NCI-H2196 treated with DMSO at 0.1 percent for 48 hours (cell line): ENCODE measurements at regions not wholly inside any gene's neighbourhood (a gene's known extent, or its start where the extent isn't known, plus 50 kb on each side); places are given as distances from the start of the nearest gene placed in this dataset.

Experiments
- DNase-seq: peaks from one replicate; lab custom pipeline; 2025; ENCODE audit not compliant: unreplicated experiment; lab: John Stamatoyannopoulos, UW

DNA sequence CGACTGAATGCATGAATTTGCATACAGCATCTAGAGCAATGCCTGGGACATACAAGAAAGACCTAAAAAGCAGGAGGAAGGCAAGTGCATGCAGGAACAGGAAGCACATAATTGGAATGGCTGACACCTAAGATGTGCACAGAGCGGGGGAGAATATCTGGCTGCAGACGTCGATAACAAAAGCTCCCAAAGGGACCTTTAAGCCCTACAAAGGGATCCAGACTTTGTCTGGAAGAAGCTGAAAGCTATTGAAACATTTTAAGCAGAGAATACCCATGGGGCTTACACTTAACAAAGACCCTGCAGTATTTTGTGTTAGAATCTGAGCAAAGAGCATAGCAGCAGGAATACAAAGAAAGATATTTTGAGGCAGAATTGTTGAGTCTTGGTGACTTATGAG lies 107.4 kb upstream of the CLDN10 start:
- DNase-seq, result no peak

DNA sequence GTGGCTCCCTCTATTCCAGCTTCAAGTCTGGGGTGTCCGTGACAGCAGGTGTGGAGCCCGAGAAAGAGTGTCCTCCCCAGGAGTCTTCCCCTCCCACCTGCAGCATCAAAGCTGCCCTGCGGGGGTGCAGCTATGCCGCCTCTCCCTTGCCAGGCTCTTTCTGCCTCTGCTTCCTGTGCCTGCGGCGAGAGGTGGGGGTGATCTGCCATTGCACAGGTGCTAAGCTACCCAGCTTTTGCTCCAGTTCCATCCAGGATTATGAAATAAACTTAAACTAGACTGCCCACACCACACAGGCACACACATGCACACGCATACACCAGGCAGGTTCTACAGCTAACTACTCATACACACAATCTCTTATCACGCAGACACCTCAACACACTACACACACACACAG lies 104.7 kb upstream of the CLDN10 start:
- DNase-seq, result no peak

DNA sequence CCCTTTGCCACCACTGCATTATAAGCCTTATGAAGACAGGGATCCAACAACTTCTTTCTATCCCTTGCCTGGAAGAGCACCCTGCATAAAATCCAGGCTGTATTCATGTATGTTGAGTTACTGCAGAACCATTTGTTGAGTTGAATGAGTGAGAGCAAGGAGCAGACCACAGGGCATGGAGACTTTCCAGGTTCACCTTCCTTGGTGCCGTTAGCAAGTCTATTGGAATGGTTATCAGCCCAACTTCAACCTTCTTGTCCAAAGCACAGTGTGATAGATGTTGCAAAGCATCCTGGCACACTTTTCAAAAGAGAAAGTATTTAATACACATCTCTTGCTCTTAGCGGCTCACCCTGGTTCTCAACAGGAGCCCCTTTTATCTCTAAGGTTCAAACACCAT lies 100.9 kb upstream of the CLDN10 start:
- no peak for DNase-seq

DNA sequence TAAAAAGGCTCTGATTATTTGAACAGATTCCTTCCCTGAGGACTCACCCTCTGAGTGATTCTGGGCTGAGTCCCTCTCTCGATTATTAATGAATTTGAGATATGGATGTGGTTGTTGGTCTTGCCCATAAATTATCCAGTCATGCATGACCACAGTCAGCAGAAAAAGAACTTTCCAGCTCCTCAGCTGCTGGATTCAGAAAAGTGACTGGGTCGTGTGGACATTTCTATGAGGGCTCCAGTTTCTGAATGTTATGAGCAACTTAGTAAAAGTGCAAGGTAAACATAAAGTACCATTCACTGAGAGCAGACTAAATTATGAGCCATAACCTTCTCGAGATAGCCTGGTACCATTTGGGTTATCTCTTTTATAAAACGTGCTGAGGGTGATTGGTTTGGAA lies 100.1 kb upstream of the CLDN10 start:
- DNase-seq, result no peak

DNA sequence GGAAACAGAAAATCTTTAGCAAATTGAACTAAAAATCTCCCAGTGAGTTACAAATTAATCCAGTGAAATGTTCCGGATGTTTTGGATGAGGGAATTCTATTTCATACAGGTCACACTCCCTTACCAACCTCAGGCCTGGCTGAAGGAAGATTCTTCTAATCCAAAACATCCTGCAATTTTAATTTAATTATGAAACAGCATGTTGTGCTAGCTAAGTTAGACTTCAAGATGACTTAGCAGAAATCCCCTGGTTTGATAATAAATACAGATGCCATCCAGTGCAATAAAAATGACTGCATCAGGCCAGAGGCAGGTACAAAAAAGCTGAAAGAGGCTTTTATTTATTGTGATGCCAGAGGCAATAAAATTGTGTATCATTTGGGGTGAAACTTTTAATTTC lies 96.7 kb upstream of the CLDN10 start:
- DNase-seq, result no peak

DNA sequence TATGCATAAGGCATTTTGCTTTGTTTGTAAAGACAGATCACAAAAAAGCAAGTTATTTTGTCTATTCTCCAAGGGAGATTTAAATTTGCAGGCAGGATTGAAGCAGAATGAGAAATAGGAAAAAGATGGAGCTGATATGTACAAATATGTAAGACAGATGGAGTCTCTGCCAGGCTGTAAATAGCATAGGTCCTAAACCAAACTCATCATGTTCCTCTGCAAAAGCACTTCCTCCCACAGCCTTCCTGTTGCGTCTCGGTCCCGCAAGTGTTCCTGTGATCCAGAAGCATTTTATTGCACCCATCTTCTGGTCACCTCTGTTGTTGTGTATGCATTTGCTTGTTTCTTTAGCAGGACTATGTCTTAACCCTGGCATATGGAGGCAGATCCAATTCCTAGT lies 95.7 kb upstream of the CLDN10 start:
- no peak for DNase-seq

DNA sequence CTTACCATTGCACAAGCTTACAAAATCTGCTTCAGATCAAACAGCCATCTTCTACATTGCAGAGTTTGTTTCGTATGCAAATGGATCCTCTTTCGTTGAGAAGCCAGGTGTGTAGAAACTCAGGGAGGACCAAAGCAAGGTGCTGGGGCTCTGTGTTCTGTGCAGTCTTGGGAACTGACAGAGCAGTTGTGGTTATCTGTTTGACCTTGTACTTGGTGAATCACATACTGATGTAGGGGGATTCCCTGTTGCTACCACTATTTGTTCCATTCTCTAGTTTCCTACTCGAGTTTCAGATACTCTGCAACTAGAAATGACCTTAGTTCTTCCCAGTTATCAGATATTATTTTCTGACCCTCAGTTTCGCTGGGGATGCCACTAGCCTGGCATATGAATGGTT lies 95.2 kb upstream of the CLDN10 start:
- no peak for DNase-seq

DNA sequence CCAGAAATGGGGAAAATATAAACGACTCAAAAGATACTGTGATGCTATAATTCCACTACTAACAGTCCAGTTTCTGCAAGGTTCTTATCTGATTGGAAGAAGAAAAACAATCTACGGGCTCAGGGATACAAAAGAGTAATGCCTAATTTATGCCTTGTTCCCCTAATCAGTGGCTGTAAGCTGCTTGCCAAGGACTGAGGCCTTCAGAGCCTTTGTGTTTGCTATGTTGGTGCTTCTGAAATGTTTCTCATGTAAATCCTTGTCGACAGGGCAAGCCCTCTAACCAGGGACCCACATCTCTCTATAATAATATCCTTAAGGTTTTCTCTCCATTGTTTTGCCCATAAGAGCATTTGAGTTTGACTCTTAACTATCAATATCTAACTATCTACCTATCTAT lies 89.7 kb upstream of the CLDN10 start:
- no peak for DNase-seq

DNA sequence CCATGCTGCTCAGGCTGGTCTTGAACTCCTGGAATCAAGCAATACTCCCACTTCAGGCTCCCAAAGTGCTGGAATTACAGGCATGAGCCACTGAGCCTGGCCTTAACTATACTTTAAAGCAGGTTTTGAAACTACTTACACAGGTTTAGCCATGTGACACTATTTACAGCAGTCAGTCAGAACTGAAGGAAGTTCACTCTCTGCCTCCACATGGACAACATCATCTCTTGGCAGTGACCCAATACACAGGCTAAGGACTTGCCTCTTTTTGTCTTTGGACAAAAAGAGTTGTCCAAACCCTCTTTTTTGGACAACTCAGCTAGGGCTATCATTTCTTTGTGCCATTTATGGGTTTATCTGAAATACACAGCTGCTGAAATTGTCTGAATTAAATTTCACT lies 89.0 kb upstream of the CLDN10 start:
- DNase-seq, result no peak

DNA sequence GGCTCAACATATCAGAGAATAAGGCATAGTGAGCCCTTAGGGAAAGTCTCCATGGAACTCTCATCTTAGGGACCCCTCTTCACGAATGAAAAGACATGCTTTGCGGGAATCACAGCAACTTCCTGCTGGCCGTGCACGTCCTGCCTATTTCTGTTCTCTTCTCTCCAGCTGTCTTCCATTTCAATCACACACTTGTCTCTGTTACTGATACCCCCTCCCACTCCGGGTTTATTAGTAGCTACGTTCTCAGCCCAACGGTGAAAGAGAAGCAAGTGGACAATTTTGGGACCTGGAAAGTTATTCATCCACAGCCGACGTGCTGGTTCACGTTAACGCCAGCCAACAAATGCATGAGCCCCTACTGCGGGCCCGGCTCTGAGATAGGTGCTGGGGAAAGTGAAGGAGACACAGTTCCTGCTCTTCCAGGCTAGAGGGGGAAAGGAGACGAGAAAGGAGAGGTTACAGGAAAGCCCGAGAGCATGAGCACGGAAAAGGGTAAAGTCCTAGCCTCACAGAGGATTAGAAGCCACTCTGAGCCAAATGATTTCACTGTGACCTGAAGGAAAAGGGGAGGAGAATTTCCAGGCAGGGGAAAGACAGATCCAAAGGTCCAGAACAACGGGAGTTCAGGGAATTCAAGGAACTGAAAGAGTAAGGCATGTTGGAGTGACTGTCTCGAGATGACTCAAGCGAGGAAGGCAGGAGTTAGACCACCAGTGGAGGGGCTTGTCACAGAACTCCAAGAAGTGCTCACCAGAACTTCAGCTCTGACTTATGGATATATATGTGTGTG lies 81.8 kb upstream of the CLDN10 start:
- DNase-seq, result no peak

DNA sequence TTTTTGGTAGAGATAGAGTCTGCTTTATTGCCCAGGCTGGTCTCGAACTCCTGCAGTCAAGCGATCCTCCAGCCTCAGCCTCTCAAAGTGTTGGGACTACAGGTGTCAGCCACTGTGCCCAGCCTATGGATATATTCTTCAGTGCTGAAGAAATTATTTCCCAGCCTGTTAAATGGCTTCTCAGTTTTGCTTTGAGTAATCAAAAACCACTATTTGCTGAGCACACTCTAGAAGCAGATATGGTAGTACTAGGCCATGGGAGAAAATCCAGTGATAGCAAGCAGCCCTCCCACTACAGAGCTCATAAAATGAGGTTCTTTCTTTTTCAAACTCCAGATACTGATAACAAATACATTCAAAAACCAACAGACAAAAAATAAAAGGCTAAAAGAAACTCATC lies 80.6 kb upstream of the CLDN10 start:
- no peak for DNase-seq

DNA sequence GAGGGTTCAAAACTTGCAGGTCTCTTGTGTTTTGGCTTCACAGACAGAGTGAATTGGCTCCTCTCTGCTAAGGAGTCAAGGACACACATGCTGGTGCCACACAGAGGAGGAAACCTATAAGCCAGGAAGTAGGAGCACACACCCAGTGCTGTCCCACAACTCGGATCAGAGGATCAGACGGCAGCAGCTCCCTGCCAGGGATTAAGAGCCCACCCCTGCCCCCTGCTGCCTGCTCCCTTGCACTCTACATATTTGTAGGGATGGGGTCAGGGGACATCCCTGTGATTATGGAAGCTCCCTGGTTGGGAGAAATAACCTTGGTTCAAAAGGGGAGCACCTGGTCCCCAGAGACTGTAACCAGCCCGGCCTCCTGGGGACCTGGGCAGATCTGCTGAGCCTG lies 77.5 kb upstream of the CLDN10 start:
- DNase-seq, result no peak

DNA sequence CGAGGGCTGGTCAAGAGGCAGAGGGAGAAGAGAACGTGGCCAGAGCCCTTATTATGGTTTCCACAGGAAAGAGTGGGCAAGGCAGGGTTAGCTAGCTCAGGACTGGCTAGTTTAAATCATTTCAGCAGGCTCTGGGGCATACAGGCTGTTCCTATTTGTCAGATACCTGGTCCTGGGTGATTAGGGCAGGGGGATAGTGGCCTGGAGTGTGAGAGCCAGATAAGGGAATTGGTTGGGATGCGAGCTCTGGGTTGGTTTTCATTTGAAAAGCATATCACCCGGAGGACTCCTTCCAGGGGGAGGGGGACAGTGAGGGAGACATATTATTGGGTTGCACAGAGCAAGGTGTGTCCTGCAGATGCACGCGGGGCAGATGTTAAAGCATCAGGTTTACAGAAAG lies 75.3 kb upstream of the CLDN10 start:
- DNase-seq, result no peak

DNA sequence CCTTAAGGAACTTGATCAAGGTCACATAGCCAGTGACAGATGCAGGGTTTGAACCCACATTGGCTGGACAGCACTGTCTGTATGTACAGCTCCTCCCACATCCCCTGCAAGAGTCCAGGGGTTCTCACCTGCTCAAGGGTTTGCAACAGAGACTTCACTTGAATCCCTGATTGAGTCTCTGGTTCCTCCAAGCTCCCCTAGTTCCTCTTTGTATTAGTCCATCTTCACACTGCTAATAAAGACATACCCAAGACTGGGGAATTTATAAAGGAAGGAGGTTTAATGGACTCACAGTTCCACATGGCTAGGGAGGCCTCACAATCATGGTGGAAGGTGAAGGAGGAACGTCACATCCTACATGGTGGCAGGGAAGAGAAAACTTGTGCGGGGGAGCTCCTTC lies 72.8 kb upstream of the CLDN10 start:
- no peak for DNase-seq

DNA sequence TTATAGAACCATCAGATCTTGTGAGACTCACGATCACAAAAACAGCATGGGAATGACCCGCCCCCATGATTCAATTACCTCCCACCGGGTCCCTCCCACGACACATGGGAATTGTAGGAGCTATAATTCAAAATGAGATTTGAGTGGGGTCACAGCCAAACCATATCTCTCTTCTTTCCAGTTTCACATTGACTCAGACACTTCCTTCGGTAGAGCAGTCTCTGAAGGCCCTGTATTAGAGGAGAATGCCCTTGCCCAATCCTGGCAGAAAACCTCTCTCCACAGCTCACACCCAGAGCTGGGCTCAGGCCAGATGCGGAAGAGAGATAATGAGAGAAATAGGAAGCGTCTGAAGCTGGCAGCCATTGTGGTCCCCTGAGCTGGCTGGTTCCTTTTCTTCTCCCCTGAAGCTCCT lies 72.4 kb upstream of the CLDN10 start:
- no peak for DNase-seq

DNA sequence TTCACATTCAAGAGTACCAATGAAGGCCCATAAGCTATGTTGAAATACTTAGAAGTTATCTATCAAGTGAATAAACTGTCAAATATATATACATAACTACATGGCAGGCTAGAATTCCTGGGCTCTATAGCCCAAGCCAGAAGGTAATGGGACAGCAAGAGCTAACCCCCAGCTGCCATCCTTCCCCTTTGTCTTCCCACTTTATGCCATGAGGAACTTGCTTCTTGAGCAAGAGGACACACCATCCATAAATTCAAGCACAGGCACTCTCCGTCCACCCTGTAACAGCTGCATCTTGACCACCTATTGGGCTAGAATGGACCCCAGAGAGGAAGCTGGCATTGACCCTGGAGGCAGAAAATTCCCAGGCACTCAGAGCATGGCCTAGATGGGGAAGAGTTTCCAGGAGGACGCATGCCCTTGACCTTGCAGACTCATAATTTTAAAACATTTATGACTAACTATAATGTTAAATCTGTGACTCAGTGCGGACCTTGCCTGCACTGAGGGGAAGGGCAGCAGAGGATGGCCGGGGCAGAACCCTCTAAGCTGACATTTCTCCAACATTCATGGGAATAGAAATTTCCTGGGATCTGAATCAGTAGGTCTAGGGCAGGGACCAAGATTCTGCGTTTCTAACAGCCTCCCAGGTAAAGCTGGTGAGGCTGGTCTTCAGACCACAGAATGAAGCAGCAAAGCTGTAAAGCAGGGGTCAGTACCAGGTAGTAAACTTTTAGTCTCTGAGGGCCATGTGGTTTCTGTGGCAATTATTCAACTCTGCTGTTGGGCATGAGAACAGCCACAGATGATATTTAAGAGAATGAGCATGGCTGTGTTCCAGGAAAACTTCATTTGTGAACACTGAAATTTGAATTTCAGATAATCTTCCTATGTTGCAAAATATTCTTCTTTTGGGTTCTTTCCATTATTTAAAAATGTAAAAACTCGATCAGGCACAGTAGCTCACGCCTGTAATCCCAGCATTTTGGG lies 71.4 kb upstream of the CLDN10 start:
- DNase-seq, result no peak

DNA sequence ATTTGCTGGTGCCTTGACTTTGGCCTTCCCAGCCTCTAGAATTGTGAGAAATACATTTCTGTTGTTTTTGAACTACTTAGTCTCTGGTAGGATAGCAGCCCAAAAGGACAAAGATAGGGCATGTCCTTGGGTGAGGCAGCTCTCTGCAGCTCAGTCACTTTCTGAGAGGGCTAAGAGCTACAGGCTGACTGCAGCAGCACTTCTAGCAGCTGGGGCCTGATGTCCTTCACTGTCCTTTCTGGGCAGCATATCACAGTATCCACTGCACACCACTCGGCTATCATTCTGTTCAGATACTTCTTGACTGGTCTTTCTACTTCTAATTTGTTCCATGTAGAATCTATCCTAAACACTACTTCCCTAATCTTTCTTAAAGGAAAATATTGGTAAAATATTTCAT lies 68.5 kb upstream of the CLDN10 start:
- DNase-seq, result no peak

DNA sequence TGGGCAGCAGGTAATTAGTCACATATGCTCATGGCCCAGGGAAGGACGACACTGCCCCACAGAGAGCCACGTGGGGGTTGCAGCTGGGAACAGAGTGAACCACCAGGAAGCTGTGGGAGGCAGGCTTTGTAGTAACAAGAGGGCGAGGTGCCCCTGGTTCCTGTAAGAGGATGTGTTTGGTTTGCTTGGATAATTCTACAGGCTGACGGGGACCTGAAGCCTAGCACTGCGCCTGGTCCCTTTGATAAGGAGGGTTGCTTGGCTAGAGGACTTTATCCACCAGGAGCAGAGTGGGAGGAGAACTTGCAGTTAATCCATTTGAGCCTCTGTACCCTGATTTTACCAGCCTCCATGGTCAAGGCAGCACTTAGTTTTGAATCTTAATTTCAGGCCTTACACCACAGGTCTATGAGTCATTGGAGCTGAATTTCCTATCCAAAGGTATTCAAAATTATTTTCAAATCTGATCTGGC lies 67.4 kb upstream of the CLDN10 start:
- no peak for DNase-seq

DNA sequence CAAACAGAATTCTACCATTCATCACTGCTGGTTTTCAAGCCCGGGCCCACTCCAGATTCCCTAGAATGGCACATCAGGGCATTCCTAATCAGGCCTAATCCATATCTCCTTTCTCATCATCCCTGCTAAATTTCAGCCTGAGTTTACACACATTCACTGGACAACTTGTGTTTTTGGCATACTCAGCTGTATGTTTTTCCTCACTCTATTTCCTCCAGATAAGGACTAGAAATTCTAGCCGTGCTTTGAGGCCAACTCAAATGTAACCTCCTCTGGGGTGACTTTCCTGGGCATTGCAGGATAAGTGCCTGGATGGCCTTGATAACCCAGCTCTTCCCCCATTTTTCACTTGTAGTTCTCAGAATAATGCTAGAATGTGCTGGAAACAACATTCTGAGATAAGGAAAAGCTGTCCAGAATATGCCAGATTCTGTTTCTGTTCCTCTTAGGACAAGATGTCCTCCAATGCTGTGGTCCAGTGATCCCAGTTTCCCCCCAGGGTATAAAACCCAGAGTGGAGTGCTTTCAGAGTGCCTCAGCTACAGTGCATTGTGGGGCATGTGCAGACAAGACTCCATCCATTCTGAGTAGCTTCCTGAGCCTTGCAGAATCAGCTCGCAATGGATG lies 66.9 kb upstream of the CLDN10 start:
- no peak for DNase-seq

DNA sequence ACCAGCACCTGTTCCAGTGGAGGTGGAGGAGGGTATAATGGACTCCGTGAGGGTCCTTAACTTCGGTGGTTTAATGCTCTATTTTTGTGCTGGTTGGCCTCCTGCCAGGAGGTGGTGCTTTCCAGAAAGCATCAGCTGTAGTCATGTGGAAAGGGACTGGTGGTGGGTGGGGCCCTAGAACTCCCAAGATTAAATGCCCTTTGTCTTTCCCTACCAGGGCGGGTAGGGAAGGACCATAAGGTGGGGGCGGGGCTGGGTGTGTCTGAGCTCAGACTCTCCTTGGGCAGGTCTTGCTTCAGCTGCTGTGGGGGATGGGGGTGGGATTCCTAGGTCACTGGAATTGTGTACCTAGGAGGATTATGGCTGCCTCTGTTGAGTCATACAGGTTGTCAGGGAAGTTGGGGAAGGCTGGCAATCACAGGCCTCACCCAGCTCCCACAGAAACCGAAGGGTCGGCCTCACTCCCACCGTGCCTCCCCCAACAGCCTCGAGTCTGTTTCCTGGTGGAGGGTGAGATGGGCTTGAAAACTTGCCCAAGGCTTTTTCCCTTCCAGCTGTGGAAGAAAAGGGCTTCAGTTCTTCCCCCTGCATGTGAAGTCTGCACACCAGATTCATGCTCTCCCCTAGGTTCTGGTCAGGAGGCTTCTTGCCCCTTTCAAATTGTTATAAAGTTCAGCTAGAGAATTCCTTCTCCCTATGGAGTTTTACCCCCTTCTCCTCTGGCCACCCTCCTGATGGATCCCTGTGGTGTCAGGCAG lies 60.3 kb upstream of the CLDN10 start:
- no peak for DNase-seq
